Eye (tissue), 1 donor: ENCODE measurements at regions not wholly inside any gene's neighbourhood (a gene's known extent, or its start where the extent isn't known, plus 50 kb on each side); places are given as distances from the start of the nearest gene placed in this dataset.
"Not testable (repeated sequence)": the region's sequence is repeated elsewhere in the genome, so short reads cannot be mapped to it uniquely, and the experiment has no call there.

Experiments
- DNase-seq: peaks from one replicate; pipeline ENCODE4 v3.0.0-alpha.2; 2015

GRCh38 chr15:75100679-75101078, 77.3 kb downstream of the PPCDC start:
- no peak for DNase-seq

- peak; percentile 25 for DNase-seq
Observed at GRCh38 chr15:75104804-75105557, 81.6 kb downstream of the PPCDC start.

- DNase-seq, result no peak
Observed at GRCh38 chr15:75107516-75107907, 84.1 kb downstream of the PPCDC start.

- DNase-seq, result peak; percentile 9
Observed at GRCh38 chr15:75107908-75108838, 84.8 kb downstream of the PPCDC start.

GRCh38 chr15:75109021-75109735, 85.8 kb downstream of the PPCDC start:
- no peak for DNase-seq

GRCh38 chr15:75109736-75110130, 86.3 kb downstream of the PPCDC start:
- DNase-seq, result no peak

GRCh38 chr15:75112278-75112847, 89.0 kb downstream of the PPCDC start:
- DNase-seq, result no peak

GRCh38 chr15:75112848-75113492, 88.7 kb upstream of the C15orf39 start:
- no peak for DNase-seq

GRCh38 chr15:75114327-75114726, 87.4 kb upstream of the C15orf39 start:
- no peak for DNase-seq

GRCh38 chr15:75114796-75115195, 86.9 kb upstream of the C15orf39 start:
- DNase-seq, result no peak

GRCh38 chr15:75115411-75115913, 86.2 kb upstream of the C15orf39 start:
- not testable (repeated sequence) for DNase-seq

- DNase-seq, result not testable (repeated sequence)
Observed at GRCh38 chr15:75116143-75116542, 85.5 kb upstream of the C15orf39 start.

- no peak for DNase-seq
Observed at GRCh38 chr15:75117993-75118392, 83.7 kb upstream of the C15orf39 start.

GRCh38 chr15:75119312-75119711, 82.4 kb upstream of the C15orf39 start:
- not testable (repeated sequence) for DNase-seq

- DNase-seq, result no peak
Observed at GRCh38 chr15:75121491-75121890, 80.2 kb upstream of the C15orf39 start.

GRCh38 chr15:75123395-75123794, 78.3 kb upstream of the C15orf39 start:
- no peak for DNase-seq

GRCh38 chr15:75124278-75124677, 77.4 kb upstream of the C15orf39 start:
- DNase-seq, result not testable (repeated sequence)

- DNase-seq, result no peak
Observed at GRCh38 chr15:75125935-75126334, 75.7 kb upstream of the C15orf39 start.

- DNase-seq, result no peak
Observed at GRCh38 chr15:75126864-75127580, 74.7 kb upstream of the C15orf39 start.

- peak; percentile 85 for DNase-seq
Observed at GRCh38 chr15:75129788-75130187, 71.9 kb upstream of the C15orf39 start.

- no peak for DNase-seq
Observed at GRCh38 chr15:75131269-75131643, 70.4 kb upstream of the C15orf39 start.
